Lower leg skin (tissue), 3 donors: ENCODE measurements at regions not wholly inside any gene's neighbourhood (a gene's known extent, or its start where the extent isn't known, plus 50 kb on each side); places are given as distances from the start of the nearest gene placed in this dataset.
"Not testable (repeated sequence)": the region's sequence is repeated elsewhere in the genome, so short reads cannot be mapped to it uniquely, and the experiment has no call there.

Experiments
- POLR2A ChIP-seq, 2 donors: fragments of 450-650 bp; IDR thresholded peaks; one replicate each; pipeline ENCODE4 v1.6.1; 2016 to 2017; ENCODE audit warnings: antibody characterized with exemption in 2 of 2, mild to moderate bottlenecking in 1 of 2, moderate library complexity in 1 of 2
- TF ChIP-seq, protein P1 (sequence below), 3 donors: fragments of 450-650 bp; IDR thresholded peaks; one replicate each; pipeline ENCODE4 v1.5.1; 2016; ENCODE audit warnings: antibody characterized with exemption in 3 of 3, mild to moderate bottlenecking in 3 of 3, moderate library complexity in 2 of 3

GRCh38 chr3:73820896-73821295 lies 196.2 kb upstream of the PDZRN3 start:
- TF ChIP-seq, protein P1, sequence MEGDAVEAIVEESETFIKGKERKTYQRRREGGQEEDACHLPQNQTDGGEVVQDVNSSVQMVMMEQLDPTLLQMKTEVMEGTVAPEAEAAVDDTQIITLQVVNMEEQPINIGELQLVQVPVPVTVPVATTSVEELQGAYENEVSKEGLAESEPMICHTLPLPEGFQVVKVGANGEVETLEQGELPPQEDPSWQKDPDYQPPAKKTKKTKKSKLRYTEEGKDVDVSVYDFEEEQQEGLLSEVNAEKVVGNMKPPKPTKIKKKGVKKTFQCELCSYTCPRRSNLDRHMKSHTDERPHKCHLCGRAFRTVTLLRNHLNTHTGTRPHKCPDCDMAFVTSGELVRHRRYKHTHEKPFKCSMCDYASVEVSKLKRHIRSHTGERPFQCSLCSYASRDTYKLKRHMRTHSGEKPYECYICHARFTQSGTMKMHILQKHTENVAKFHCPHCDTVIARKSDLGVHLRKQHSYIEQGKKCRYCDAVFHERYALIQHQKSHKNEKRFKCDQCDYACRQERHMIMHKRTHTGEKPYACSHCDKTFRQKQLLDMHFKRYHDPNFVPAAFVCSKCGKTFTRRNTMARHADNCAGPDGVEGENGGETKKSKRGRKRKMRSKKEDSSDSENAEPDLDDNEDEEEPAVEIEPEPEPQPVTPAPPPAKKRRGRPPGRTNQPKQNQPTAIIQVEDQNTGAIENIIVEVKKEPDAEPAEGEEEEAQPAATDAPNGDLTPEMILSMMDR (IDR thresholded peaks at IDR 0.05) = not testable (repeated sequence)
- not testable (repeated sequence) for TF ChIP-seq POLR2A (IDR thresholded peaks at IDR 0.05)
